A673 (cell line): ENCODE measurements at regions not wholly inside any gene's neighbourhood (a gene's known extent, or its start where the extent isn't known, plus 50 kb on each side); places are given as distances from the start of the nearest gene placed in this dataset.

Experiments used
- BruUV-seq: library from RNA; stranded (reverse); fragments of 400-500 nt; replicated peaks from 2 replicates; lab custom pipeline; 2021; lab: Mats Ljungman, UMichigan
- CTCF ChIA-PET: fragments of 300-600 bp; sonication (Branson Sonifier 250); formaldehyde crosslinking; loops from one replicate; lab custom pipeline; 2022; ENCODE audit warnings: antibody characterized with exemption; lab: Charles Lee
- POLR2A ChIA-PET: fragments of 300-600 bp; sonication (Branson Sonifier 250); formaldehyde crosslinking; loops from one replicate; lab custom pipeline; 2022; ENCODE audit warnings: antibody characterized with exemption; ENCODE audit not compliant: low non-redundant PET; lab: Charles Lee
- DNase-seq: peaks from one replicate; pipeline ENCODE4 v3.0.0-alpha.2; 2015; ENCODE audit warnings: low spot score
- H3K27ac ChIP-seq: fragments of 200-600 bp; sonication (generic); 2 replicates; pipeline ENCODE4 v1.5.1; 2016; ENCODE audit warnings: mixed run types, low read depth, mild to moderate bottlenecking, mixed read lengths, antibody characterized with exemption, low read length; ENCODE audit not compliant: poor library complexity, severe bottlenecking
- H3K27me3 ChIP-seq: fragments of 200-600 bp; sonication (generic); replicated peaks from 2 replicates; pipeline ENCODE4 v1.6.1; 2017; ENCODE audit warnings: mixed run types, low read depth, mild to moderate bottlenecking, mixed read lengths, antibody characterized with exemption, low read length; ENCODE audit not compliant: insufficient read depth, poor library complexity
- H3K36me3 ChIP-seq: fragments of 200-600 bp; sonication (generic); 2 replicates; pipeline ENCODE4 v1.6.1; 2016; ENCODE audit warnings: mixed run types, mild to moderate bottlenecking, mixed read lengths, antibody characterized with exemption, low read length; ENCODE audit not compliant: insufficient read depth, poor library complexity, severe bottlenecking
- H3K4me1 ChIP-seq: fragments of 200-600 bp; sonication (generic); 2 replicates; pipeline ENCODE4 v1.6.1; 2017; ENCODE audit warnings: mixed run types, mild to moderate bottlenecking, mixed read lengths, antibody characterized with exemption, low read length; ENCODE audit not compliant: insufficient read depth, poor library complexity, severe bottlenecking
- H3K4me3 ChIP-seq: fragments of 200-600 bp; sonication (generic); 2 replicates; pipeline ENCODE4 v1.5.1; 2016; ENCODE audit warnings: low read depth, mixed run types, mild to moderate bottlenecking, mixed read lengths, low read length; ENCODE audit not compliant: poor library complexity, severe bottlenecking
- H3K9me3 ChIP-seq: fragments of 200-600 bp; sonication (generic); 2 replicates; pipeline ENCODE4 v1.6.1; 2016; ENCODE audit warnings: mixed run types, low read depth, mild to moderate bottlenecking, mixed read lengths, antibody characterized with exemption, low read length; ENCODE audit not compliant: poor library complexity, severe bottlenecking
- CTCF ChIP-seq: fragments of 300-800, 200-600 bp; sonication (generic); conservative IDR thresholded peaks from 2 replicates; pipeline ENCODE4 v1.5.1; 2017; ENCODE audit warnings: low read depth, mild to moderate bottlenecking, antibody characterized with exemption, low read length, moderate library complexity, mixed read lengths
- EZH2 ChIP-seq: fragments of 200-600 bp; sonication (generic); IDR thresholded peaks from 2 replicates; pipeline ENCODE4 v1.6.1; 2017; ENCODE audit warnings: borderline replicate concordance, low read depth, mild to moderate bottlenecking, mixed read lengths, antibody characterized with exemption, low read length; ENCODE audit not compliant: poor library complexity, severe bottlenecking
- intact Hi-C: fragments of 100-400 bp; cut with micrococcal nuclease; formaldehyde crosslinking; loops from one replicate; pipeline ENCODE4 v1.10.0; 2022; ENCODE audit not compliant: unreplicated experiment

- Histone ChIP-seq H3K4me3 (no peak overlapping the region), H3K9me3 (no peaks in the 10 kb centered on the region), H3K36me3 (no peaks in the 10 kb centered on the region), H3K27me3 (peaks cover 18% of the 10 kb centered on the region), H3K27ac (no peak overlapping the region), H3K4me1 (no peaks in the 10 kb centered on the region)
- ChIA-PET POLR2A (no interaction called here), CTCF (no interaction called here)
- TF ChIP-seq CTCF: no peak
- TF ChIP-seq EZH2: no peak
- intact Hi-C loops: no loop called here
- DNase-seq: no peak
- no TSS peak for BruUV-seq
These were observed 114.6 kb upstream of the FOXQ1 start for GRCh38 chr6:1197309-1197708.

GRCh38 chr6:1191141-1191630 is 120.7 kb upstream of the FOXQ1 start:
- DNase-seq: no peak
- no TSS peak for BruUV-seq
- TF ChIP-seq CTCF (no peak), EZH2 (no peak)
- Histone ChIP-seq H3K4me3 (no peak overlapping the region), H3K27me3 (peaks cover 18% of the 10 kb centered on the region), H3K4me1 (no peaks in the 10 kb centered on the region), H3K27ac (no peak overlapping the region), H3K36me3 (no peaks in the 10 kb centered on the region), H3K9me3 (no peaks in the 10 kb centered on the region)
- POLR2A ChIA-PET: no interaction called here
- intact Hi-C loops: no loop called here
- CTCF ChIA-PET: no interaction called here

- Histone ChIP-seq H3K9me3 (no peaks in the 10 kb centered on the region), H3K27ac (no peak overlapping the region), H3K36me3 (no peaks in the 10 kb centered on the region), H3K4me1 (no peaks in the 10 kb centered on the region), H3K4me3 (no peak overlapping the region), H3K27me3 (peaks cover 18% of the 10 kb centered on the region)
- DNase-seq: peak; percentile 35
- ChIA-PET CTCF (no interaction called here), POLR2A (no interaction called here)
- BruUV-seq: no TSS peak
- intact Hi-C loops: no loop called here
- TF ChIP-seq EZH2 (no peak), CTCF (no peak)
These were observed 121.5 kb upstream of the FOXQ1 start for GRCh38 chr6:1190366-1190765.
